Uterus (tissue), 2 donors: ENCODE measurements at regions not wholly inside any gene's neighbourhood (a gene's known extent, or its start where the extent isn't known, plus 50 kb on each side); places are given as distances from the start of the nearest gene placed in this dataset.

Experiments
- CTCF ChIP-seq, 4 experiments: fragments of 200-600 bp in 2 of 4; fragments of 450-650 bp in 2 of 4; sonication (generic) in 2 of 4; IDR thresholded peaks; one replicate each; pipeline ENCODE4 v1.5.1; 2016 to 2019; ENCODE audit warnings: antibody characterized with exemption in 4 of 4, mild to moderate bottlenecking in 2 of 4, moderate library complexity in 1 of 4
- POLR2A ChIP-seq, 2 donors: fragments of 450-650 bp; IDR thresholded peaks; one replicate each; pipeline ENCODE4 v1.6.1; 2016; ENCODE audit warnings: antibody characterized with exemption in 2 of 2, mild to moderate bottlenecking in 1 of 2, moderate library complexity in 1 of 2

- TF ChIP-seq POLR2A (IDR thresholded peaks at IDR 0.05) = no peak
- TF ChIP-seq CTCF (IDR thresholded peaks at IDR 0.05) = no peak
Observed at GRCh38 chr6:2468601-2468955, 223.2 kb upstream of the GMDS start.
